ENCODE measurements at regions not wholly inside any gene's neighbourhood (a gene's known extent, or its start where the extent isn't known, plus 50 kb on each side); places are given as distances from the start of the nearest gene placed in this dataset.

- Histone ChIP-seq H3K36me3 (ENCODE audit: control insufficient read depth, insufficient read depth, low read length) (no peaks in the 10 kb centered on the region), H3K27me3 (ENCODE audit: control insufficient read depth, insufficient read depth, low read length) (no peaks in the 10 kb centered on the region), H3K4me3 (ENCODE audit: low read depth, low read length) (no peak overlapping the region)
- no peak for TF ChIP-seq CTCF (IDR thresholded peaks at IDR 0.05; ENCODE audit: insufficient read depth, low read length, poor library complexity, severe bottlenecking)
- no peak for DNase-seq (ENCODE audit: low read depth)
Observed at GRCh38 chr18:29351171-29351570, 1174.2 kb upstream of the CDH2 start.

- DNase-seq (ENCODE audit: low read depth): no peak
- Histone ChIP-seq H3K27me3 (ENCODE audit: control insufficient read depth, insufficient read depth, low read length) (no peaks in the 10 kb centered on the region), H3K36me3 (ENCODE audit: control insufficient read depth, insufficient read depth, low read length) (no peaks in the 10 kb centered on the region), H3K4me3 (ENCODE audit: low read depth, low read length) (no peak overlapping the region)
- no peak for TF ChIP-seq CTCF (IDR thresholded peaks at IDR 0.05; ENCODE audit: insufficient read depth, low read length, poor library complexity, severe bottlenecking)
Observed at GRCh38 chr18:29328932-29329331, 1152.0 kb upstream of the CDH2 start.

- Histone ChIP-seq H3K36me3 (ENCODE audit: control insufficient read depth, insufficient read depth, low read length) (no peaks in the 10 kb centered on the region), H3K4me3 (ENCODE audit: low read depth, low read length) (no peak overlapping the region), H3K27me3 (ENCODE audit: control insufficient read depth, insufficient read depth, low read length) (no peaks in the 10 kb centered on the region)
- no peak for TF ChIP-seq CTCF (IDR thresholded peaks at IDR 0.05; ENCODE audit: insufficient read depth, low read length, poor library complexity, severe bottlenecking)
- no peak for DNase-seq (ENCODE audit: low read depth)
Observed at GRCh38 chr18:29326214-29326613, 1149.3 kb upstream of the CDH2 start.

GRCh38 chr18:29321561-29321960 lies 1144.6 kb upstream of the CDH2 start:
- no peak for DNase-seq (ENCODE audit: low read depth)
- H3K27me3 ChIP-seq (ENCODE audit: control insufficient read depth, insufficient read depth, low read length): no peaks in the 10 kb centered on the region
- no peaks in the 10 kb centered on the region for H3K36me3 ChIP-seq (ENCODE audit: control insufficient read depth, insufficient read depth, low read length)
- TF ChIP-seq CTCF (IDR thresholded peaks at IDR 0.05; ENCODE audit: insufficient read depth, low read length, poor library complexity, severe bottlenecking): no peak
- no peak overlapping the region for H3K4me3 ChIP-seq (ENCODE audit: low read depth, low read length)

- no peaks in the 10 kb centered on the region for H3K36me3 ChIP-seq (ENCODE audit: control insufficient read depth, insufficient read depth, low read length)
- H3K27me3 ChIP-seq (ENCODE audit: control insufficient read depth, insufficient read depth, low read length): no peaks in the 10 kb centered on the region
- DNase-seq (ENCODE audit: low read depth): no peak
- TF ChIP-seq CTCF (IDR thresholded peaks at IDR 0.05; ENCODE audit: insufficient read depth, low read length, poor library complexity, severe bottlenecking): no peak
- no peak overlapping the region for H3K4me3 ChIP-seq (ENCODE audit: low read depth, low read length)
Observed at GRCh38 chr18:29313312-29313711, 1136.4 kb upstream of the CDH2 start.

- Histone ChIP-seq H3K36me3 (ENCODE audit: control insufficient read depth, insufficient read depth, low read length) (no peaks in the 10 kb centered on the region), H3K4me3 (ENCODE audit: low read depth, low read length) (no peak overlapping the region), H3K27me3 (ENCODE audit: control insufficient read depth, insufficient read depth, low read length) (no peaks in the 10 kb centered on the region)
- DNase-seq (ENCODE audit: low read depth): no peak
- no peak for TF ChIP-seq CTCF (IDR thresholded peaks at IDR 0.05; ENCODE audit: insufficient read depth, low read length, poor library complexity, severe bottlenecking)
Observed at GRCh38 chr18:29311580-29311979, 1134.7 kb upstream of the CDH2 start.
